B cell (primary cell): ENCODE measurements at regions not wholly inside any gene's neighbourhood (a gene's known extent, or its start where the extent isn't known, plus 50 kb on each side); places are given as distances from the start of the nearest gene placed in this dataset.

Source experiments
- EZH2 ChIP-seq: IDR thresholded peaks from 2 replicates; pipeline ENCODE4 v1.6.1; 2012; ENCODE audit warnings: borderline replicate concordance, low read depth, mild to moderate bottlenecking, moderate library complexity, low read length; ENCODE audit not compliant: insufficient read depth, poor library complexity, severe bottlenecking
- TF ChIP-seq, protein P1 (sequence below): fragments of 200-600 bp; IDR thresholded peaks from one replicate; pipeline ENCODE4 v1.8.0; 2022; ENCODE audit warnings: antibody characterized with exemption, mild to moderate bottlenecking

DNA sequence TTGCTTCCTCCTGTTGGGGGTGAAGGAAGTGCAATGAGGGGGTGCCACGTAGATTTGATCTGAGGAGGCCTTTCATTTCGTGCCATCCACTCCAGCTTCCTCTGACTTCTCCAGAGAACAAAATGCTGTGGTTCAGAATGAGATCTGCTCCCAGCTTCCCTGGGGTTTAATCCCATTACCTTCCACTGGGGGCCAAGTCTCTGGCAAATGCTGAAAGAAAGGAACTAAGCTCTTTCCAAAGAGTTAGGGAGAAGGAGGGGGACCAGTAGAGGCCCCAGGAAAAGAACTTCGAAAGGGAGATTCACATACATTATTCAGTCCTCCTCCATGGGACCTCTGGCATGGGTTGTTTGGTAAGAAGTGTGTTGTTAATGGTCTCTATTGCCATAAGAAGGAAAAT, 727.0 kb downstream of the TYW1 start:
- TF ChIP-seq, protein P1, sequence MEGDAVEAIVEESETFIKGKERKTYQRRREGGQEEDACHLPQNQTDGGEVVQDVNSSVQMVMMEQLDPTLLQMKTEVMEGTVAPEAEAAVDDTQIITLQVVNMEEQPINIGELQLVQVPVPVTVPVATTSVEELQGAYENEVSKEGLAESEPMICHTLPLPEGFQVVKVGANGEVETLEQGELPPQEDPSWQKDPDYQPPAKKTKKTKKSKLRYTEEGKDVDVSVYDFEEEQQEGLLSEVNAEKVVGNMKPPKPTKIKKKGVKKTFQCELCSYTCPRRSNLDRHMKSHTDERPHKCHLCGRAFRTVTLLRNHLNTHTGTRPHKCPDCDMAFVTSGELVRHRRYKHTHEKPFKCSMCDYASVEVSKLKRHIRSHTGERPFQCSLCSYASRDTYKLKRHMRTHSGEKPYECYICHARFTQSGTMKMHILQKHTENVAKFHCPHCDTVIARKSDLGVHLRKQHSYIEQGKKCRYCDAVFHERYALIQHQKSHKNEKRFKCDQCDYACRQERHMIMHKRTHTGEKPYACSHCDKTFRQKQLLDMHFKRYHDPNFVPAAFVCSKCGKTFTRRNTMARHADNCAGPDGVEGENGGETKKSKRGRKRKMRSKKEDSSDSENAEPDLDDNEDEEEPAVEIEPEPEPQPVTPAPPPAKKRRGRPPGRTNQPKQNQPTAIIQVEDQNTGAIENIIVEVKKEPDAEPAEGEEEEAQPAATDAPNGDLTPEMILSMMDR, result no peak
- no peak for TF ChIP-seq EZH2
